ENCODE measurements at regions not wholly inside any gene's neighbourhood (a gene's known extent, or its start where the extent isn't known, plus 50 kb on each side); places are given as distances from the start of the nearest gene placed in this dataset.

DNA sequence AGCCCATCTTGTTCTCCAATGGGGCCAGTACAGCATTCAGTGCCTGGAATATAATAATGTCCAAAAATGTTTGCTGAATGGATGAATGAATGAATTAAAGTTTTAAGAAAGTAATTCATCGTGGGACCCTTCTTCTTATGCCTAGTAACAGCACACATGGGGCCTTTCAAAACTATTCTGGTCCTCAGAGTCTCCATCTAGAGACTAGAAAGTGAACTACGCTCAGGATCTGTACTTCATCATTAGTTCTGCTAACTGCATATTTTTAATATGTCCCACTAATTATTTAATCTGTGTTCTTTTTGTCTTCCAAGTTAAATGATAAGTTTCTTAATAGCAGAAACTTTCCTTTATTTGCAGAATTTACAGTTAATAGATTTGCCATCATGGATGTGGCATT, 172.5 kb downstream of the SMAD2 start:
- TF ChIP-seq HNRNPH1 (optimal IDR thresholded peaks at IDR 0.05; ENCODE audit: low read depth, low read length) (no peak), JUND (CRISPR knock-in tag; IDR thresholded peaks at IDR 0.05) (no peak), MAZ (IDR thresholded peaks at IDR 0.05; ENCODE audit: borderline replicate concordance, low read depth, low read length) (no peak), MAZ (CRISPR knock-in tag; IDR thresholded peaks at IDR 0.05; ENCODE audit: low read depth) (no peak), SNRNP70 (IDR thresholded peaks at IDR 0.05; ENCODE audit: low read depth, low read length) (no peak), JUNB (CRISPR knock-in tag; IDR thresholded peaks at IDR 0.05; ENCODE audit: borderline replicate concordance) (no peak), SMARCC2 (IDR thresholded peaks at IDR 0.05) (no peak), SP2 (CRISPR knock-in tag; IDR thresholded peaks at IDR 0.05) (no peak), ELF1 (CRISPR knock-in tag; IDR thresholded peaks at IDR 0.05) (no peak)
- TF ChIP-seq, protein P1, sequence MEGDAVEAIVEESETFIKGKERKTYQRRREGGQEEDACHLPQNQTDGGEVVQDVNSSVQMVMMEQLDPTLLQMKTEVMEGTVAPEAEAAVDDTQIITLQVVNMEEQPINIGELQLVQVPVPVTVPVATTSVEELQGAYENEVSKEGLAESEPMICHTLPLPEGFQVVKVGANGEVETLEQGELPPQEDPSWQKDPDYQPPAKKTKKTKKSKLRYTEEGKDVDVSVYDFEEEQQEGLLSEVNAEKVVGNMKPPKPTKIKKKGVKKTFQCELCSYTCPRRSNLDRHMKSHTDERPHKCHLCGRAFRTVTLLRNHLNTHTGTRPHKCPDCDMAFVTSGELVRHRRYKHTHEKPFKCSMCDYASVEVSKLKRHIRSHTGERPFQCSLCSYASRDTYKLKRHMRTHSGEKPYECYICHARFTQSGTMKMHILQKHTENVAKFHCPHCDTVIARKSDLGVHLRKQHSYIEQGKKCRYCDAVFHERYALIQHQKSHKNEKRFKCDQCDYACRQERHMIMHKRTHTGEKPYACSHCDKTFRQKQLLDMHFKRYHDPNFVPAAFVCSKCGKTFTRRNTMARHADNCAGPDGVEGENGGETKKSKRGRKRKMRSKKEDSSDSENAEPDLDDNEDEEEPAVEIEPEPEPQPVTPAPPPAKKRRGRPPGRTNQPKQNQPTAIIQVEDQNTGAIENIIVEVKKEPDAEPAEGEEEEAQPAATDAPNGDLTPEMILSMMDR (CRISPR knock-in tag; IDR thresholded peaks at IDR 0.05) = no peak
- TF ChIP-seq, protein P2, sequence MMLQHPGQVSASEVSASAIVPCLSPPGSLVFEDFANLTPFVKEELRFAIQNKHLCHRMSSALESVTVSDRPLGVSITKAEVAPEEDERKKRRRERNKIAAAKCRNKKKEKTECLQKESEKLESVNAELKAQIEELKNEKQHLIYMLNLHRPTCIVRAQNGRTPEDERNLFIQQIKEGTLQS (CRISPR knock-in tag; IDR thresholded peaks at IDR 0.05) = no peak
